B cell (primary cell): ENCODE measurements at regions not wholly inside any gene's neighbourhood (a gene's known extent, or its start where the extent isn't known, plus 50 kb on each side); places are given as distances from the start of the nearest gene placed in this dataset.

Experiments used
- ATAC-seq: fragments of 200-7000 bp; cut with Tn5 transposase; one replicate; pipeline ENCODE4 v1.10.0; 2021; ENCODE audit warnings: low read depth, mild to moderate bottlenecking, moderate number of reproducible peaks, moderate library complexity
- CTCF ChIA-PET: fragments of 350-600 bp; sonication (Branson Sonifier 250); formaldehyde crosslinking; loops from one replicate; lab custom pipeline; 2021; ENCODE audit warnings: antibody characterized with exemption, inconsistent platforms; lab: Charles Lee
- POLR2A ChIA-PET: fragments of 350-600 bp; sonication (Branson Sonifier 250); formaldehyde crosslinking; loops from one replicate; lab custom pipeline; 2021; ENCODE audit warnings: antibody characterized with exemption; lab: Charles Lee
- DNase-seq: peaks from one replicate; pipeline ENCODE4 v3.0.0; 2013
- H2AFZ ChIP-seq: 2 replicates; pipeline ENCODE4 v1.6.1; 2012; ENCODE audit warnings: mild to moderate bottlenecking, low read depth, low read length; ENCODE audit not compliant: insufficient read depth, poor library complexity, severe bottlenecking
- H3K27ac ChIP-seq, 2 donors: 1 replicate in 1 of 2; 2 replicates in 1 of 2; pipeline ENCODE4 v1.5.1; 2012 to 2013; ENCODE audit warnings: low read length in 2 of 2, mild to moderate bottlenecking in 2 of 2, moderate library complexity in 1 of 2
- H3K27me3 ChIP-seq, 4 experiments: fragments of 200-600 bp in 1 of 4; sonication (generic) in 1 of 4; replicated peaks in 1 of 4; 1 replicate in 2 of 4; 2 replicates in 2 of 4; pipeline versions ENCODE4 v1.6.1 to v1.7.0; 2013 to 2016; ENCODE audit warnings: low read length in 3 of 4, mild to moderate bottlenecking in 2 of 4, mixed read lengths in 1 of 4, moderate library complexity in 1 of 4; ENCODE audit not compliant: insufficient read depth in 4 of 4, control insufficient read depth in 3 of 4; ENCODE audit errors: control extremely low read depth in 1 of 4
- H3K36me3 ChIP-seq, 2 experiments: replicated peaks in 1 of 2; 1 replicate in 1 of 2; 2 replicates in 1 of 2; pipeline versions ENCODE4 v1.6.1 to v1.7.1; 2013; ENCODE audit warnings: low read length in 1 of 2; ENCODE audit not compliant: insufficient read depth in 2 of 2, control insufficient read depth in 1 of 2; ENCODE audit errors: control extremely low read depth in 1 of 2, extremely low read depth in 1 of 2
- H3K4me1 ChIP-seq, 2 donors: fragments of 200-600 bp in 1 of 2; sonication (generic) in 1 of 2; 1 replicate in 1 of 2; 2 replicates in 1 of 2; pipeline versions ENCODE4 v1.5.1 to v1.6.1; 2013 to 2017; ENCODE audit warnings: low read length in 2 of 2; ENCODE audit not compliant: control insufficient read depth in 2 of 2, insufficient read depth in 2 of 2
- H3K4me2 ChIP-seq: replicated peaks from 2 replicates; pipeline ENCODE3; 2012; ENCODE audit warnings: mild to moderate bottlenecking, low read depth, low read length; ENCODE audit not compliant: poor library complexity, severe bottlenecking
- H3K4me3 ChIP-seq, 5 experiments: fragments of 200-600 bp in 1 of 5; sonication (generic) in 1 of 5; 1 replicate in 3 of 5; 2 replicates in 2 of 5; pipeline versions ENCODE4 v1.5.1 to v1.7.0; 2011 to 2016; ENCODE audit warnings: low read length in 4 of 5, mild to moderate bottlenecking in 4 of 5, low read depth in 2 of 5, control low read depth in 1 of 5, moderate library complexity in 1 of 5; ENCODE audit not compliant: insufficient read depth in 1 of 5; ENCODE audit errors: control extremely low read depth in 1 of 5, extremely low read depth in 1 of 5
- H3K79me2 ChIP-seq: fragments of 200-600 bp; sonication (generic); one replicate; pipeline ENCODE4 v1.6.0; 2016; ENCODE audit warnings: low read length; ENCODE audit not compliant: control insufficient read depth, insufficient read depth
- H3K9ac ChIP-seq: fragments of 200-600 bp; sonication (generic); 2 replicates; pipeline ENCODE4 v1.6.1; 2017; ENCODE audit warnings: mild to moderate bottlenecking, low read length, moderate library complexity
- H3K9me3 ChIP-seq, 3 donors: one replicate each; pipeline versions ENCODE4 v1.6.1 to v1.7.1; 2013; ENCODE audit warnings: low read length in 2 of 3; ENCODE audit not compliant: control insufficient read depth in 2 of 3, insufficient read depth in 1 of 3; ENCODE audit errors: control extremely low read depth in 1 of 3
- H4K20me1 ChIP-seq: 2 replicates; pipeline ENCODE4 v1.6.0; 2012; ENCODE audit warnings: mild to moderate bottlenecking, low read length; ENCODE audit not compliant: insufficient read depth, control insufficient read depth, poor library complexity, severe bottlenecking
- H3K27ac Mint-ChIP-seq: one replicate; pipeline ENCODE4 v1.8.0; 2021; ENCODE audit warnings: mixed read lengths
- H3K27me3 Mint-ChIP-seq: one replicate; pipeline ENCODE4 v1.8.0; 2021; ENCODE audit warnings: mixed read lengths
- H3K4me1 Mint-ChIP-seq: one replicate; pipeline ENCODE4 v1.8.0; 2021; ENCODE audit warnings: mixed read lengths
- H3K4me3 Mint-ChIP-seq: one replicate; pipeline ENCODE4 v1.8.0; 2021; ENCODE audit warnings: mixed read lengths
- H3K9me3 Mint-ChIP-seq: one replicate; pipeline ENCODE4 v1.8.0; 2022; ENCODE audit warnings: mixed read lengths; ENCODE audit not compliant: insufficient read depth
- CTCF ChIP-seq: fragments of 200-600 bp; IDR thresholded peaks from one replicate; pipeline ENCODE4 v1.8.0; 2022; ENCODE audit warnings: antibody characterized with exemption, mild to moderate bottlenecking
- EZH2 ChIP-seq: IDR thresholded peaks from 2 replicates; pipeline ENCODE4 v1.6.1; 2012; ENCODE audit warnings: borderline replicate concordance, low read depth, mild to moderate bottlenecking, moderate library complexity, low read length; ENCODE audit not compliant: insufficient read depth, poor library complexity, severe bottlenecking
- WGBS: methylation state at CpG from one replicate; pipeline ENCODE4 v1.1.5; 2013; ENCODE audit warnings: missing lambda C conversion rate; ENCODE audit not compliant: insufficient coverage; 5-methylcytosine and 5-hydroxymethylcytosine counted together
- intact Hi-C: fragments of 100-400 bp; cut with micrococcal nuclease; formaldehyde crosslinking; loops from one replicate; pipeline ENCODE4 v1.10.0; 2022

GRCh38 chr1:95321531-95321930 lies 87.5 kb downstream of the RWDD3 start:
- H3K4me2 ChIP-seq: no peak overlapping the region
- WGBS: no CpG with 5 or more reads among the region's 3 CpGs
- Mint-ChIP-seq H3K4me3 (no peak overlapping the region), H3K27ac (no peak overlapping the region), H3K9me3 (no peaks in the 10 kb centered on the region), H3K27me3 (peaks cover 7% of the 10 kb centered on the region), H3K4me1 (no peaks in the 10 kb centered on the region)
- ChIA-PET POLR2A (no interaction called here), CTCF (no interaction called here)
- peaks cover 0 to 4% (median 0%) of the 10 kb centered on the region in 4 experiments for H3K27me3 ChIP-seq
- H2AFZ ChIP-seq: no peak overlapping the region
- no peak overlapping the region for H3K27ac ChIP-seq
- H3K9ac ChIP-seq: no peak overlapping the region
- no peak for TF ChIP-seq CTCF
- no peak for TF ChIP-seq EZH2
- no peak for ATAC-seq
- H4K20me1 ChIP-seq: no peaks in the 10 kb centered on the region
- no peak for DNase-seq
- intact Hi-C loops: no loop called here
- H3K36me3 ChIP-seq: no peaks in the 10 kb centered on the region
- H3K79me2 ChIP-seq: no peaks in the 10 kb centered on the region
- H3K9me3 ChIP-seq: no peaks in the 10 kb centered on the region
- no peak overlapping the region for H3K4me3 ChIP-seq
- H3K4me1 ChIP-seq: no peaks in the 10 kb centered on the region

GRCh38 chr1:95323123-95323522 lies 89.1 kb downstream of the RWDD3 start:
- H2AFZ ChIP-seq: no peak overlapping the region
- no peak overlapping the region for H3K9ac ChIP-seq
- no peaks in the 10 kb centered on the region for H3K4me1 Mint-ChIP-seq
- H3K9me3 Mint-ChIP-seq: no peaks in the 10 kb centered on the region
- ChIA-PET CTCF (no interaction called here), POLR2A (no interaction called here)
- no peak overlapping the region for H3K27ac Mint-ChIP-seq
- H3K4me3 Mint-ChIP-seq: no peak overlapping the region
- peaks cover 7% of the 10 kb centered on the region for H3K27me3 Mint-ChIP-seq
- ATAC-seq: no peak
- no peak overlapping the region for H3K4me2 ChIP-seq
- H3K27me3 ChIP-seq: peaks cover 0 to 3% (median 0%) of the 10 kb centered on the region in 4 experiments
- DNase-seq: no peak
- H4K20me1 ChIP-seq: no peaks in the 10 kb centered on the region
- TF ChIP-seq CTCF (no peak), EZH2 (no peak)
- H3K9me3 ChIP-seq: no peaks in the 10 kb centered on the region
- no peaks in the 10 kb centered on the region for H3K79me2 ChIP-seq
- no peak overlapping the region for H3K27ac ChIP-seq
- no CpG with 5 or more reads among the region's 1 CpG for WGBS
- no peak overlapping the region for H3K4me3 ChIP-seq
- no peaks in the 10 kb centered on the region for H3K4me1 ChIP-seq
- intact Hi-C loops: no loop called here
- no peaks in the 10 kb centered on the region for H3K36me3 ChIP-seq
